GM21825 (cell line): ENCODE measurements at regions not wholly inside any gene's neighbourhood (a gene's known extent, or its start where the extent isn't known, plus 50 kb on each side); places are given as distances from the start of the nearest gene placed in this dataset.
"Not testable (repeated sequence)": the region's sequence is repeated elsewhere in the genome, so short reads cannot be mapped to it uniquely, and the experiment has no call there.

ENCODE experiments used
- ATAC-seq: cut with Tn5 transposase; IDR thresholded peaks from one replicate; pipeline ENCODE4 v1.9.1; 2021; ENCODE audit warnings: mild to moderate bottlenecking, moderate library complexity; ENCODE audit not compliant: unreplicated experiment

- ATAC-seq, result no peak
Measured at GRCh38 chr6:93859971-93860370, 440.6 kb upstream of the EPHA7 start.

GRCh38 chr6:93858213-93858612 is 438.9 kb upstream of the EPHA7 start:
- no peak for ATAC-seq

- ATAC-seq, result no peak
Measured at GRCh38 chr6:93849857-93850256, 430.5 kb upstream of the EPHA7 start.

- no peak for ATAC-seq
Measured at GRCh38 chr6:93848031-93848742, 428.8 kb upstream of the EPHA7 start.

- ATAC-seq, result no peak
Measured at GRCh38 chr6:93842178-93842577, 422.8 kb upstream of the EPHA7 start.

- not testable (repeated sequence) for ATAC-seq
Measured at GRCh38 chr6:93835451-93836145, 416.2 kb upstream of the EPHA7 start.

- ATAC-seq, result not testable (repeated sequence)
Measured at GRCh38 chr6:93835026-93835425, 415.7 kb upstream of the EPHA7 start.

- ATAC-seq, result not testable (repeated sequence)
Measured at GRCh38 chr6:93833326-93833725, 414.0 kb upstream of the EPHA7 start.

- ATAC-seq, result not testable (repeated sequence)
Measured at GRCh38 chr6:93829757-93830156, 410.4 kb upstream of the EPHA7 start.

GRCh38 chr6:93829009-93829408 is 409.6 kb upstream of the EPHA7 start:
- no peak for ATAC-seq

GRCh38 chr6:93828553-93828952 is 409.2 kb upstream of the EPHA7 start:
- ATAC-seq, result no peak

- no peak for ATAC-seq
Measured at GRCh38 chr6:93827728-93828127, 408.4 kb upstream of the EPHA7 start.

- ATAC-seq, result no peak
Measured at GRCh38 chr6:93825950-93826349, 406.6 kb upstream of the EPHA7 start.

GRCh38 chr6:93823489-93823888 is 404.1 kb upstream of the EPHA7 start:
- ATAC-seq, result no peak

GRCh38 chr6:93822434-93823265 is 403.3 kb upstream of the EPHA7 start:
- no peak for ATAC-seq

- no peak for ATAC-seq
Measured at GRCh38 chr6:93821953-93822352, 402.6 kb upstream of the EPHA7 start.

- ATAC-seq, result no peak
Measured at GRCh38 chr6:93820465-93821082, 401.2 kb upstream of the EPHA7 start.

GRCh38 chr6:93819189-93819588 is 399.8 kb upstream of the EPHA7 start:
- no peak for ATAC-seq

GRCh38 chr6:93817937-93818336 is 398.6 kb upstream of the EPHA7 start:
- ATAC-seq, result no peak

- ATAC-seq, result no peak
Measured at GRCh38 chr6:93806409-93807270, 387.3 kb upstream of the EPHA7 start.
